NCI-H748 (cell line): ENCODE measurements at regions not wholly inside any gene's neighbourhood (a gene's known extent, or its start where the extent isn't known, plus 50 kb on each side); places are given as distances from the start of the nearest gene placed in this dataset.

Source experiments
- DNase-seq: peaks from one replicate; lab custom pipeline; 2025; ENCODE audit not compliant: unreplicated experiment; lab: John Stamatoyannopoulos, UW

DNA sequence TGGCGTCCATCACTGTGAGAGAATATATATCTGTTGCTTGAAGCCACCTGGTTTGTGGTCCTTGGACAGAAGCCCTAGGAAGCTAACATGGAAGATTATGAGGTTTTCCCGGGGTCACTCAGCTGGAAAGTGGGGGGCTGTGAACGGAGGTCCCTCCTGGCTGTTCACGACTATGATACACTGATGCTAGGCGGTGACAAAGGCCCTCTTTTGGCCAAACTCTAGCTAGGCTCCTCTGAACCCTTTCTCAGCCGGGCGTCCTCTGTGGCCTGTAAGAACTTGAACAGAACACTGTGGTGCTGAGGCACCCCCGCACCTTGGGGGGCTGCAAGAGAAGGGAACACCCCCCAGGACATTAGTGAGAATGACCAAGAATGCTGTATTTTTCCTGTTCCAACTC lies 164.6 kb downstream of the TFCP2L1 start:
- no peak for DNase-seq

GRCh38 chr2:121120991-121121390 lies 164.0 kb downstream of the TFCP2L1 start:
- no peak for DNase-seq

- no peak for DNase-seq
Observed at GRCh38 chr2:121121661-121122060, 163.3 kb downstream of the TFCP2L1 start.

- no peak for DNase-seq
Observed at GRCh38 chr2:121123268-121123667, 161.7 kb downstream of the TFCP2L1 start.

DNA sequence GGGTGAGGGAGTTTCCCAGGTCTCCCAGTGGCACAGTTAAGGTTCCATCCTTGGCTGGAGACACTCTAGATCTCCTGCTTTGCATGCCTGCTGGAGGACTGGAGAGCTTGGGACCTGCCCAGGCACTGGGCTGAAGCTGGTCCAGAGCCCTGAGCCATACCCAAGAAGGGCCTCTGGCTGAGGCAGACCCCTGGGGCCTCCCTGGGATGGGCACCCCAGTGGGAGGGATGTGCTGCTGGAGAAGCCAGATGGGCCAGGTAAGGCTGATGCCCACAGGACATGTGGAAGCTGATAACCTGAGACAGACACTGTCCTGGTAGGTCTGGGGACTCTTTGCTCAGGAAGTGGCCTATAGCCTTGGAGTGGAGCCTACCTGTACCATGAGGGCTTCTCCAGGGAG lies 160.7 kb downstream of the TFCP2L1 start:
- DNase-seq = no peak

- no peak for DNase-seq
Observed at GRCh38 chr2:121125350-121125749, 159.7 kb downstream of the TFCP2L1 start.

- peak; percentile 20 for DNase-seq
Observed at GRCh38 chr2:121128741-121129659, 156.0 kb downstream of the TFCP2L1 start.

DNA sequence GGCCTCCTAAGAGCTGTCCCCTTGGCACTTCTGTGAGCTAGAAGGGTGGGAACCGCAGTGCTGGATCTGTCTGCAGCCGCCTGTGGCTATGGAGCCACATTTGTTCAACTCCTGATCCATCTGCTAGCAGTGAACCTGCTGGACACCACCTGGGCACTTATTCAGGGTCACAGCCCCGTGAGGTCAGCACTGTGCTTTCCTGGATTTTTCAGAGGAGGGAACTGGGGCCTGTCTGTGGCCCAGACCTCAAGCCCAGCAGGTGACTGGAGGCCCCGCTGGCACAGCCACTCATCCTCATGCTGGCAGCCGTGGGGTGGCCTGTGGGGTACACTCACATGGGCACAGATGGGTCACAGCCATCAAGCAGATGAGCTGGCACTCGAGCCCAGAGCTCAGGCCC lies 155.3 kb downstream of the TFCP2L1 start:
- DNase-seq = no peak

GRCh38 chr2:121130301-121130850 lies 154.6 kb downstream of the TFCP2L1 start:
- peak; percentile 4 for DNase-seq

DNA sequence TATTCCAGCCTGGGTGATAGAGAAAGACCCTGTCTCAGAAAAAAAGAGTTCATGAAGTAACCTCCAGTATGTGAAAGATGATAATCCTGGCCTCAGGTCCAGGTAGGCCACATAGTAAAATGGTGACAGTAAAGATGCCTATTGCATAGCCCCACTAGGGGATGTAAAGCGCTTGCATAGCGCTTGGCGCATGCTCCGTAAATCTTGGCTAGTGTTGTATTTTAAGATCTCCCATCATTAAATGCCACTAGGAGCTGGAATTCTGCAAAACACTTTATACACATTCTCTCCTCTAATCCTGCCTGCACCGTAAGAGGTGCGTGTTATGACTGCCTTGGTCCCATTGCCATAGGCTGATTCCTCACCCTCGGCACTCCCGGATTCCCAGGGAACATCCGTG lies 153.6 kb downstream of the TFCP2L1 start:
- DNase-seq = no peak

DNA sequence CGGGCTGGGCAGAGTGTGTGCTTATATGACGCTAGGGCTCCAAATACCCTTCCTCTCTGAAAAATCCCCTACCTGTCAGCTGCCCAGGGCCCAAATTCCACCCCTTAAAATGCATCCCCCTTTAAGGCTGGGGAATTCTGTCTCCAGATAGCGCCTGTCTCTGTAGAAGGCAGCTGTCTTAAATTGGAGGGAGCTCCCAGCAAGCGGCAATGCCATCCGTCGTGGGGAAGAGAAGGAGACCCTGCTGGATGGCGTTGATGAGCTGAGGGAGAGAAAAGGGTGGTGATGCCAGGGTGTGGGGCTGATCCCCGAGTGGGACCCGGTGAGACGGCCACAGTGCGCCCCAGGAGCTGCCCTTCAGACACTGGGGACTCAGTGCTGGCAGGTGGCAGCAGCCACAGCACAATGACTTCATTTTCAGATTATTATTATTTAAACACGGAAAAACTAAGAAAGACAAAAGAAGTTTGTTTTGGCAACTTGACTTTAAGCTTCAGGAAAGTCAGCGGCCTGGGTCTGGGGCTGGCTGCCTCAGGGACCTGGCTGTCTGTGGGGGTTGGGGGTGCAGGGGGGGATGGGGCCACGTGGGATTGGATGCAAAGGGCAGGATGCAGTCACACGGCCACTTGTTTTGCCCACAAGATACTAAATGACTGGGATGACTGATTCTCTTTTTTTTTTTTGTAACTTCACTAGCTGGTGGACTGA lies 152.8 kb downstream of the TFCP2L1 start:
- no peak for DNase-seq

- no peak for DNase-seq
Observed at GRCh38 chr2:121132762-121133107, 152.3 kb downstream of the TFCP2L1 start.

DNA sequence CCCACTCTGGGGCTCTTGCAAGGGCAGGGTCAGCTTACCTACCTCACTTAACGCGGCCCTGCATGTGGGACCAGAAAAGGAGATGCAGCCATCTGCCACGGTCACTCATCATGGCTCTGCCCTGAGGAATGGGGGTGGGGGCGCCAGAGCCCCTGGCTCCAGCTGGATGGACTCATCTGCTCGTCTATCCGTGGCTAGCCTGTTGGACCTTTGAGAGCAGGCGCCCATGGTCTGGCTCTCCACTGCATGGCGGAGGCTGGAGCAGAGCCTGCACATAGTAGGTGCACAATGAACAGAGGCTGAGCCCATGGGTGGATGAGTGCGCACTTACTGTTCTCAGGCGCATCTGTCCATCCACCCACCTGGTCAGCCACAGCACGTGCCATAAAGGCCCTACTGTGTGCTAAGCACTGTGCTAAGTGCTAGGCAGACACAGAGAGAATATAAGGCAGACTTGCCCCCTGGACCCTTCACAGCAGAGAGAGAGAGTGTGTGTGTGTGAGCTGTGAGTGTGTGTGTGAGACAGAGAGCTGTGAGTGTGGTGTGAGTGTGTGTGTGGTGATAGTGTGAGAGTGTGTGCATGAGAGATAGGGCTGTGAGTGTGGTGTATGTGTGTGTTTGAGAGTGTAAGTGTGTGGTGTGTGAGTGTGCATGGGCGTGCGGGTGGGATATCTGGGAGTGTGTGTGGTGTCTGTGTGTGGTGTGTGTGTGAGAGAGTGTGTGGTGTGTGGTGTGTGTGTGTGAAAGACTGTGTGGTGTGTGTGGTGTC lies 151.3 kb downstream of the TFCP2L1 start:
- no peak for DNase-seq

- no peak for DNase-seq
Observed at GRCh38 chr2:121134728-121135127, 150.3 kb downstream of the TFCP2L1 start.

- no peak for DNase-seq
Observed at GRCh38 chr2:121135168-121135853, 149.7 kb downstream of the TFCP2L1 start.

DNA sequence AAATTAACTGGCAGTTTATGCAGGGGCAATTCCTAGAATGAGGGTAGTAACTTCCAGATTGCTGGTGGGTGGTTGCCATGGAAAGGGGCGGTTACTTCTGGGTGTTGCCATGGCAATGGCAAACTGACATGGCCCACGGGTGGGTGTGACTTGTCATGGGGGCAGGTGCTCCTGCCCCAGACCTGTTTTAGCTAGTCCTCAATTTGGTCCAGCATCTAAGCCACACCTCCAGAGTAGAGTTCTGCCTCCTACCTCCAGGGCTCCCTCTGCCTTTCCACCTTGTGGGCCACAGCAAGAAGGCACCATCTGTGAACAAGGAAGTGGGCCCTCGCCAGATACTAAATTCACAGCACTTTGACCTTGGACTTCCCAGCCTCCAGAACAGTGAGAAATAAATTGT lies 148.7 kb downstream of the TFCP2L1 start:
- DNase-seq = peak; percentile 22

- no peak for DNase-seq
Observed at GRCh38 chr2:121137571-121137970, 147.4 kb downstream of the TFCP2L1 start.

GRCh38 chr2:121140734-121141133 lies 144.3 kb downstream of the TFCP2L1 start:
- no peak for DNase-seq

GRCh38 chr2:121142452-121142851 lies 142.6 kb downstream of the TFCP2L1 start:
- DNase-seq = no peak

- DNase-seq = no peak
Observed at GRCh38 chr2:121144111-121144510, 140.9 kb downstream of the TFCP2L1 start.

GRCh38 chr2:121146630-121147029 lies 138.4 kb downstream of the TFCP2L1 start:
- no peak for DNase-seq
